Thoracic aorta (tissue), 2 donors: ENCODE measurements at regions not wholly inside any gene's neighbourhood (a gene's known extent, or its start where the extent isn't known, plus 50 kb on each side); places are given as distances from the start of the nearest gene placed in this dataset.

Experiments
- ATAC-seq: fragments of 150-250 bp; one replicate; pipeline ENCODE4 v1.8.0; 2017; ENCODE audit warnings: low read depth; ENCODE audit not compliant: insufficient number of reproducible peaks, low FRiP score
- DNase-seq: peaks from one replicate; pipeline ENCODE4 v3.0.0-alpha.2; 2020; ENCODE audit warnings: low spot score
- H3K27ac ChIP-seq, 2 donors: fragments of 200-600 bp; sonication (generic); 1 replicate in 1 of 2; 2 replicates in 1 of 2; pipeline ENCODE4 v1.5.1; 2016; ENCODE audit warnings: mild to moderate bottlenecking in 2 of 2, moderate library complexity in 2 of 2
- H3K27me3 ChIP-seq: fragments of 200-600 bp; sonication (generic); replicated peaks from 2 replicates; pipeline ENCODE4 v1.6.0; 2016; ENCODE audit warnings: mild to moderate bottlenecking; ENCODE audit not compliant: insufficient read depth
- H3K36me3 ChIP-seq: fragments of 200-600 bp; sonication (generic); one replicate; pipeline ENCODE4 v1.5.1; 2016
- H3K4me1 ChIP-seq, 2 donors: fragments of 200-600 bp; sonication (generic); 1 replicate in 1 of 2; 2 replicates in 1 of 2; pipeline versions ENCODE4 v1.5.1 to v1.6.0; 2016; ENCODE audit warnings: low read depth in 2 of 2, mild to moderate bottlenecking in 1 of 2; ENCODE audit not compliant: control insufficient read depth in 1 of 2
- H3K4me3 ChIP-seq: fragments of 200-600 bp; sonication (generic); 2 replicates; pipeline ENCODE4 v1.5.1; 2016; ENCODE audit warnings: mild to moderate bottlenecking
- H3K9me3 ChIP-seq: fragments of 200-600 bp; sonication (generic); 2 replicates; pipeline ENCODE4 v1.5.1; 2016
- CTCF ChIP-seq: fragments of 200-600 bp; sonication (generic); IDR thresholded peaks from one replicate; pipeline ENCODE4 v1.5.1; 2019; ENCODE audit warnings: antibody characterized with exemption

DNA sequence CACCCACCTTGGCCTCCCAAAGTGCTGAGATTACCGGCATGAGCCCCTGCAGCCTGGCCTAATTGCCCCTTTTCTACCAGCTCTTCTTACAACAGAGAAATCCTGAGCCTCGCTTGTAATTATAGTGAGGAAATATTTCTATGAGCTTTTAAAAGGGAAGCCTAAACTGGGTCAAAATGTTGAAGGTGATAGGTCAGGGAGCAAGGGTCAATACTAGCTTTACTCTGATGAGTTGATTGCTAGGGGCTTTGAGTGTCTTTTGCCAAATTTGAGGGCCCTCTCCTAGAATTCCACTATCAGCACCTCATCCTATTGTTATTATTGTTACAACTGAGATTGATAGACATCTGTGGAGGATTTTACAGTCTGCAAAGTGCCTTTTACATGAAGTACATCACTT, 62.4 kb upstream of the PIAS1 start:
- no peak for TF ChIP-seq CTCF
- Histone ChIP-seq H3K36me3 (no peaks in the 10 kb centered on the region), H3K4me1 (no peaks in the 10 kb centered on the region)

GRCh38 chr15:67992411-67992810, 61.7 kb upstream of the PIAS1 start:
- no peak overlapping the region for H3K27ac ChIP-seq
- TF ChIP-seq CTCF, result no peak
- H3K27me3 ChIP-seq, result no peaks in the 10 kb centered on the region
- no peaks in the 10 kb centered on the region for H3K4me1 ChIP-seq
- DNase-seq (no peak), ATAC-seq (no peak)
- H3K36me3 ChIP-seq, result no peaks in the 10 kb centered on the region
- H3K9me3 ChIP-seq, result no peaks in the 10 kb centered on the region
- no peak overlapping the region for H3K4me3 ChIP-seq

More for the DNA sequence above, 62.4 kb upstream of the PIAS1 start:
- Histone ChIP-seq H3K27ac (no peak overlapping the region), H3K4me3 (no peak overlapping the region), H3K9me3 (no peaks in the 10 kb centered on the region), H3K27me3 (no peaks in the 10 kb centered on the region)
- ATAC-seq (no peak), DNase-seq (no peak)

DNA sequence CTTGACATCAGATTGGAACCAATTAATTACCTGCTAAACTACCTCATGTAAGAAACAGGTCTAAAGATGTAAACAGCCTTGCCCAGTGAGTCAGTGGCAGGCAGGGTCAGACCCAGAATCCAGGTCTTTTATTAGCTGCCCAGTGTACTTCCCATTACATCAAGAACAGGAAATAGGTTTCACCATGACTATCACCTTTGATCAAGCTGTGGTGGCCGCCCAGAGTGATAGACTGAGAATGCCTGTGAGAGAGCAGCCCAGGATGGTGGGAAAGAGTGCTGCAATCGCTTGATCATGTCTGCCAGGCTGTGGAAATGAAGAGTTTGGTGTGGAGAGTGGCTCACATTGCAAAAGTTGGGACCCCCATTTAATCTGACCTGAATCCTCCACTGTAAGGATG, 61.3 kb upstream of the PIAS1 start:
- H3K36me3 ChIP-seq, result no peaks in the 10 kb centered on the region
- ATAC-seq, result no peak
- DNase-seq, result no peak
- no peaks in the 10 kb centered on the region for H3K4me1 ChIP-seq
- H3K27me3 ChIP-seq, result no peaks in the 10 kb centered on the region
- H3K27ac ChIP-seq, result no peak overlapping the region
- H3K9me3 ChIP-seq, result no peaks in the 10 kb centered on the region
- TF ChIP-seq CTCF, result no peak
- H3K4me3 ChIP-seq, result no peak overlapping the region

DNA sequence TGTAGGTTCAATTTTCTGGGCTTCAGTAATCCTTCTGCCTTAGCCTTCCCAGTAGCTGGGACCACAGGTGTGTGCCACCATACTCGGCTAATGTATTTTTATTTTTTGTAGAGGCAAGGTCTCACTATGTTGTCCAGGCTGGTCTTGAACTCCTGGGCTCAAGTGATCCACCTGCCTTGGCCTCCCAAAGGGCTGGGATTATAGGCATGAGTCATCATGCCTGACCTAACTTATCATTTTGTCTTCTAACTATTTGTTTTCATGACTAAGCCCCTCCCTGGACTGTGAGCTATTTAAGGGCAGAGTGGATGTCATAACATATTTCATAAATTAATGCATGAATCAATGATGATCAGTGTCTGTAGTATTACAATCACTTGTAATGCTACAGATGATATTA, 56.1 kb upstream of the PIAS1 start:
- no peak for ATAC-seq
- no peak for DNase-seq
- no peak overlapping the region for H3K27ac ChIP-seq
- H3K4me3 ChIP-seq, result no peak overlapping the region
- H3K9me3 ChIP-seq, result no peaks in the 10 kb centered on the region
- TF ChIP-seq CTCF, result no peak
- H3K36me3 ChIP-seq, result no peaks in the 10 kb centered on the region
- no peaks in the 10 kb centered on the region for H3K27me3 ChIP-seq
- H3K4me1 ChIP-seq, result peaks cover 0 to 8% of the 10 kb centered on the region in 2 donors

DNA sequence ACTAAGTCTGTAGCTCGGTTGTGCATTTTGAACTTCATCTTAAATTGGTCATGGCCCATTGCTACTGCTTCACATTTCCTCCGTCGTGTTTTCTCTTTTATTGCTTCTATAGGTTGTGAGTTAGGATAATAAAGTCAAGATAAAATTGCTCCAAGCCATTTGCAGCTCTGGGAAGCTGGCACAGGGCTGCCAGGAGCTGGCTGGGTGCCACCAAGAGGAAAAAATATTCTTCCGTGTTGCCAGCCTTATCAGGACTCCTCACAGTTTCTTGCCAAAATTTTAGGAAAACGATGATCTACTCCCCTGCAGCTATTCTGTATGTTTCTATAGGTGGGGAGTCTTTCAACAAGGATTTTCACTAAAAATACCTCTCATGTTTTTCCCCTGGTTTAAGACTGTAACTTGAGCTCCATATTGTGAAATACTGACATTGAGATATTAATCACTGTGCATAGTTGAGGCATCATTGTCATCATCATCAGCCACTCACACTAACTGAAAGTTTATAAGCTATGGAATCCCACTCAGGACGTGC, 55.4 kb upstream of the PIAS1 start:
- peaks cover 0 to 8% of the 10 kb centered on the region in 2 donors for H3K4me1 ChIP-seq
- H3K36me3 ChIP-seq, result no peaks in the 10 kb centered on the region
- H3K4me3 ChIP-seq, result no peak overlapping the region
- no peak for DNase-seq
- no peak overlapping the region for H3K27ac ChIP-seq
- no peaks in the 10 kb centered on the region for H3K27me3 ChIP-seq
- ATAC-seq, result no peak
- no peak for TF ChIP-seq CTCF
- no peaks in the 10 kb centered on the region for H3K9me3 ChIP-seq
